ENCODE measurements at regions not wholly inside any gene's neighbourhood (a gene's known extent, or its start where the extent isn't known, plus 50 kb on each side); places are given as distances from the start of the nearest gene placed in this dataset.

DNA sequence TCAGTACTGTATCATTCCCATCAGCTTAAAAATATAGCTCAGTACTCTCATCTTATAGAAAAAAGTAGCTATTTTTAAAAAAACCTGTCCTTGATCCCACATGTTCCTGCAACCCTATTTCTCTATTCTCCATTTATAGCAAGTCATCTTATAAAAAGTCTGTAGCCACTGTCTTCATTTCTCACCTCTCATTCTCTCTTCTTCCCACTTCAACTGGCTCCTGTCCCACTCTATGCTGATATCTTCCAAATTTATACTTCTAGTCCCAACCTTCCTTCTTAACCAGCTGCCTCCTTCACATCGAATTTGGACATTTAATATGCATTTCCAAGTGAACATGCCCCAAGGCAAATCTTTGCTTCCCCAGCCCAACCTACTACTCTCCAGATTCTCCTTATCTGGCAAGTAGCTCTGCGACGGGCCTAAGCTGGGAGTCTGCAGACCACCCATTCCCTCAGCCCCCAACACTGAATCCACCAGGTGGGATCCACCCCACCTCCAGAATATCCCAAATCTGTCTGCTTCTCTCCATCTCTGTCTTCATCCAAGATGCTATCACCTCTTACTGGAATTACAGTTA, 52.0 kb upstream of the TANC2 start:
- Mint-ChIP-seq H3K27ac (no peak overlapping the region), H3K4me1 (ENCODE audit: low read depth) (no peaks in the 10 kb centered on the region), H3K4me3 (no peak overlapping the region), H3K36me3 (ENCODE audit: low read depth) (no peaks in the 10 kb centered on the region), H3K9me3 (peaks cover 3% of the 10 kb centered on the region), H3K27me3 (ENCODE audit: low read depth) (peaks cover 5% of the 10 kb centered on the region)
- intact Hi-C loops (cut with micrococcal nuclease): no loop called here
- DNase-seq: no peak
- CTCF ChIA-PET: no interaction called here

GRCh38 chr17:62912363-62912762, 53.7 kb upstream of the TANC2 start:
- Mint-ChIP-seq H3K36me3 (ENCODE audit: low read depth) (no peaks in the 10 kb centered on the region), H3K27me3 (ENCODE audit: low read depth) (peaks cover 5% of the 10 kb centered on the region), H3K4me1 (ENCODE audit: low read depth) (no peaks in the 10 kb centered on the region), H3K4me3 (no peak overlapping the region), H3K27ac (no peak overlapping the region), H3K9me3 (peaks cover 3% of the 10 kb centered on the region)
- intact Hi-C loops (cut with micrococcal nuclease): no loop called here
- CTCF ChIA-PET: no interaction called here
- DNase-seq: no peak

GRCh38 chr17:62911114-62911513, 54.9 kb upstream of the TANC2 start:
- H3K4me1 Mint-ChIP-seq (ENCODE audit: low read depth): no peaks in the 10 kb centered on the region
- CTCF ChIA-PET: interaction anchor here (0.6 kb wide), 1 partner anchor 205 kb away, joined by 3 read pairs; no protein-coding TSS in a partner anchor
- no peak overlapping the region for H3K27ac Mint-ChIP-seq
- intact Hi-C loops (cut with micrococcal nuclease): no loop called here
- peaks cover 3% of the 10 kb centered on the region for H3K9me3 Mint-ChIP-seq
- H3K36me3 Mint-ChIP-seq (ENCODE audit: low read depth): no peaks in the 10 kb centered on the region
- H3K4me3 Mint-ChIP-seq: no peak overlapping the region
- DNase-seq: no peak
- H3K27me3 Mint-ChIP-seq (ENCODE audit: low read depth): peaks cover 8% of the 10 kb centered on the region

- intact Hi-C loops (cut with micrococcal nuclease): no loop called here
Measured at GRCh38 chr17:62910277-62910676, 55.8 kb upstream of the TANC2 start.

GRCh38 chr17:62907961-62908360, 58.1 kb upstream of the TANC2 start:
- H3K36me3 Mint-ChIP-seq (ENCODE audit: low read depth): no peaks in the 10 kb centered on the region
- CTCF ChIA-PET: no interaction called here
- H3K4me1 Mint-ChIP-seq (ENCODE audit: low read depth): no peaks in the 10 kb centered on the region
- no peak overlapping the region for H3K27ac Mint-ChIP-seq
- H3K9me3 Mint-ChIP-seq: peaks cover 3% of the 10 kb centered on the region
- DNase-seq: no peak
- intact Hi-C loops (cut with micrococcal nuclease): no loop called here
- no peak overlapping the region for H3K4me3 Mint-ChIP-seq
- peaks cover 6% of the 10 kb centered on the region for H3K27me3 Mint-ChIP-seq (ENCODE audit: low read depth)

More at GRCh38 chr17:62910277-62910676, 55.8 kb upstream of the TANC2 start:
- DNase-seq: no peak
- Mint-ChIP-seq H3K4me1 (ENCODE audit: low read depth) (no peaks in the 10 kb centered on the region), H3K4me3 (no peak overlapping the region), H3K9me3 (peaks cover 3% of the 10 kb centered on the region), H3K27ac (no peak overlapping the region), H3K36me3 (ENCODE audit: low read depth) (no peaks in the 10 kb centered on the region), H3K27me3 (ENCODE audit: low read depth) (peaks cover 8% of the 10 kb centered on the region)
- CTCF ChIA-PET: interaction anchor here (0.6 to 1.4 kb wide), 2 partner anchors 202 to 206 kb away, joined by 3 read pairs; no protein-coding TSS in a partner anchor

- H3K27me3 Mint-ChIP-seq (ENCODE audit: low read depth): peaks cover 6% of the 10 kb centered on the region
- CTCF ChIA-PET: no interaction called here
- intact Hi-C loops (cut with micrococcal nuclease): no loop called here
- no peak for DNase-seq
- H3K36me3 Mint-ChIP-seq (ENCODE audit: low read depth): no peaks in the 10 kb centered on the region
- no peaks in the 10 kb centered on the region for H3K9me3 Mint-ChIP-seq
- no peak overlapping the region for H3K27ac Mint-ChIP-seq
- H3K4me1 Mint-ChIP-seq (ENCODE audit: low read depth): no peaks in the 10 kb centered on the region
- H3K4me3 Mint-ChIP-seq: no peak overlapping the region
Measured at GRCh38 chr17:62906881-62907280, 59.2 kb upstream of the TANC2 start.

GRCh38 chr17:62905233-62905632, 60.8 kb upstream of the TANC2 start:
- intact Hi-C loops (cut with micrococcal nuclease): no loop called here
- peaks cover 3% of the 10 kb centered on the region for H3K27me3 Mint-ChIP-seq (ENCODE audit: low read depth)
- H3K4me3 Mint-ChIP-seq: no peak overlapping the region
- CTCF ChIA-PET: no interaction called here
- H3K4me1 Mint-ChIP-seq (ENCODE audit: low read depth): no peaks in the 10 kb centered on the region
- H3K36me3 Mint-ChIP-seq (ENCODE audit: low read depth): no peaks in the 10 kb centered on the region
- no peak overlapping the region for H3K27ac Mint-ChIP-seq
- no peak for DNase-seq
- H3K9me3 Mint-ChIP-seq: no peaks in the 10 kb centered on the region

DNA sequence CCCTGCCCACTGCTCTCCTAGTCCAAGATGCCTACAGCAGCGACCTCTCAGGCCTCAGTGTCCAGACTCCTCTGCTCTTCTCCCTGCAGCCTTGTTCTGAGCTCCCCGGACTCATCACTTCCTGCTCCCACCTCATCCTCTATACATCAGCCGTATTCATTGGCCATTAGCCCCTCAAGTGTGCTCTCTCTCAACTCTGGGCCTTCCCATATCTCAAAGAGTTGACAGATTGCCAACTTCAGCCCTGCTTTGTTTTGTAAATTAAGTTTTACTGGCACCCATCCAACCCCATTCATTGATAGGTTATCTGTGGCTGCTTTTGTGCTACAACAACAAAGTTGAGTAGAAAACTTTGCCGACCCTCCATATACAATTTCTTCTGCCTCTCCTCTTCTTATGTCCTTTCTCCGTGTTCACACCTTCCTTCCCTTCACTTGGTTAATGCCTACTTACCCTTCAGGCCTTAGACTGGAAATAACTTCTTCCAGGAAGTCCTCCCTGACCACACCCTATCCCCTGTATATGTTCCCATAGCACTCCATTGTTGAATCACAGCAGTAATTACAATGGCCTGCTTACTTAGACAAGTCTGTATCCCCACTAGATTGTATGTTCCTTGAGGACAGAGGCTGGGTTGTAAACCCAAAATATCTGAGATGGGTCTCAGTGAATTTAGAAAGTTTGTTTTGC, 63.4 kb upstream of the TANC2 start:
- CTCF ChIA-PET: interaction anchor here (0.6 kb wide), 1 partner anchor 656 kb away, joined by 3 read pairs; no protein-coding TSS in a partner anchor
- H3K27me3 Mint-ChIP-seq (ENCODE audit: low read depth): peaks cover 3% of the 10 kb centered on the region

GRCh38 chr17:62901544-62901943, 64.5 kb upstream of the TANC2 start:
- intact Hi-C loops (cut with micrococcal nuclease): no loop called here
- H3K27me3 Mint-ChIP-seq (ENCODE audit: low read depth): no peaks in the 10 kb centered on the region
- no peak overlapping the region for H3K27ac Mint-ChIP-seq
- DNase-seq: no peak
- no peaks in the 10 kb centered on the region for H3K4me1 Mint-ChIP-seq (ENCODE audit: low read depth)
- CTCF ChIA-PET: interaction anchor here (0.7 kb wide), 2 partner anchors 11 to 349 kb away, joined by 3 to 5 read pairs; no protein-coding TSS in a partner anchor
- H3K9me3 Mint-ChIP-seq: no peaks in the 10 kb centered on the region
- no peak overlapping the region for H3K4me3 Mint-ChIP-seq
- H3K36me3 Mint-ChIP-seq (ENCODE audit: low read depth): no peaks in the 10 kb centered on the region

More for the DNA sequence above, 63.4 kb upstream of the TANC2 start:
- no peaks in the 10 kb centered on the region for H3K4me1 Mint-ChIP-seq (ENCODE audit: low read depth)
- no peak for DNase-seq
- no peak overlapping the region for H3K27ac Mint-ChIP-seq
- H3K9me3 Mint-ChIP-seq: no peaks in the 10 kb centered on the region
- H3K4me3 Mint-ChIP-seq: no peak overlapping the region
- no peaks in the 10 kb centered on the region for H3K36me3 Mint-ChIP-seq (ENCODE audit: low read depth)
- intact Hi-C loops (cut with micrococcal nuclease): no loop called here

DNA sequence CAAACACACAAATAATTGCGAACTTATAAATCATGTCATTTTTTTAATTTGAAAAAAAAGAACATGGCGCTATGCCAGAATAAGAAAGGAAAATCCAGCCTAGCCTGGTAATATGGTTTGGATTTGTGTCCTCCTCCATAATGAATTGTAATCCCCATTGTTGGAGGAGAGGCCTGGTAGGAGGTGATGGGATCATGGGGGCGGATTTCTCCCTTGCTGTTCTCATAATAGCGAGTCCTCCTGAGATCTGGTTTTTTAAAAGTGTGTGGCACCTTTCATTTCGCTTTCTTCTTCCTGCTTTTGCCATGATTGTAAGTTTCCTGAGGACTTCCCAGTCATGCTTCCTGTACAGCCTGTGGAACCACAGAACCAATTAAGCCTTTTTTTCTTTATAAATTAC, 65.9 kb upstream of the TANC2 start:
- CTCF ChIA-PET: no interaction called here
- Mint-ChIP-seq H3K27ac (no peak overlapping the region), H3K4me1 (ENCODE audit: low read depth) (no peaks in the 10 kb centered on the region), H3K27me3 (ENCODE audit: low read depth) (no peaks in the 10 kb centered on the region), H3K4me3 (no peak overlapping the region), H3K9me3 (no peaks in the 10 kb centered on the region), H3K36me3 (ENCODE audit: low read depth) (no peaks in the 10 kb centered on the region)
- intact Hi-C loops (cut with micrococcal nuclease): no loop called here
- no peak for DNase-seq

- H3K36me3 Mint-ChIP-seq (ENCODE audit: low read depth): no peaks in the 10 kb centered on the region
- H3K4me3 Mint-ChIP-seq: no peak overlapping the region
- no peak overlapping the region for H3K27ac Mint-ChIP-seq
- CTCF ChIA-PET: no interaction called here
- no peaks in the 10 kb centered on the region for H3K27me3 Mint-ChIP-seq (ENCODE audit: low read depth)
- intact Hi-C loops (cut with micrococcal nuclease): no loop called here
- no peak for DNase-seq
- no peaks in the 10 kb centered on the region for H3K9me3 Mint-ChIP-seq
- no peaks in the 10 kb centered on the region for H3K4me1 Mint-ChIP-seq (ENCODE audit: low read depth)
Measured at GRCh38 chr17:62899361-62899760, 66.7 kb upstream of the TANC2 start.

DNA sequence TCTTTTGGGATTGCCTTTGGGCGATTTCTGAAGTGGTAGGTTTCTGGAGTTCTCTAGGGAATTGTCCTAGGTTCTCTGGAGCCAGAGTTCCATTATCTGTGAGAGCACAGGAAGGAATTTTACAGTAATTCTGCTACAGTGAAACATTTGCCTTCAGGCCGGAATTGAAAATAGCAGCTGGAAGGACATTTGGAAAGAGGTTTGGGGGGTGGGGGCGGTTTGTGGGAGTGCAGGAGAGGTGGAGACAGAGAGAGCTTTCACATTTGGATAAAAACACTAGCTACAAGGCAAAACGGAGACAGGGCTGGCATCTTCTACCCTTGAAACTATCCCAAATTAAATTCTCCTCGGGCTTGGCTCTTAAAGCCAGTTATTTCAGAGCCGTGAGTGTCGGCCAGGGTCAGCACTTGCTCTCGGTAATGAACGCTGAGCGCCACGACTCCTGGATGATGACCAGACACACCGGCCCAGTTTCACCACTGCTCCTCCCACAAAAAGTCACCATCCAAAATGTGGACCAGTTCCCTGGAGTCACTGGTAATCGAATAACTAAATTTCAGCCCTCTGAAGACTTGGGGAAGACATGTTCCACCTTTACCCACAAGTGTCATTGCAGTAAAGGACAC, 67.7 kb upstream of the TANC2 start:
- CTCF ChIA-PET: no interaction called here
- intact Hi-C loops (cut with micrococcal nuclease): no loop called here
- no peaks in the 10 kb centered on the region for H3K36me3 Mint-ChIP-seq (ENCODE audit: low read depth)

GRCh38 chr17:62897706-62898105, 68.3 kb upstream of the TANC2 start:
- Mint-ChIP-seq H3K27ac (no peak overlapping the region), H3K4me3 (no peak overlapping the region), H3K4me1 (ENCODE audit: low read depth) (peaks cover 5% of the 10 kb centered on the region), H3K36me3 (ENCODE audit: low read depth) (no peaks in the 10 kb centered on the region), H3K9me3 (no peaks in the 10 kb centered on the region), H3K27me3 (ENCODE audit: low read depth) (no peaks in the 10 kb centered on the region)
- intact Hi-C loops (cut with micrococcal nuclease): no loop called here
- CTCF ChIA-PET: no interaction called here
- DNase-seq: no peak

More for the DNA sequence above, 67.7 kb upstream of the TANC2 start:
- Mint-ChIP-seq H3K4me3 (no peak overlapping the region), H3K27ac (no peak overlapping the region), H3K27me3 (ENCODE audit: low read depth) (no peaks in the 10 kb centered on the region), H3K4me1 (ENCODE audit: low read depth) (no peaks in the 10 kb centered on the region), H3K9me3 (no peaks in the 10 kb centered on the region)
- no peak for DNase-seq

All from activated naive CD4-positive, alpha-beta T cell treated with anti-CD3 and anti-CD28 coated beads for 36 hours (primary cell).